HCT116 (cell line): ENCODE measurements at regions not wholly inside any gene's neighbourhood (a gene's known extent, or its start where the extent isn't known, plus 50 kb on each side); places are given as distances from the start of the nearest gene placed in this dataset.

Experiments
- ATAC-seq: fragments of 200-7000 bp; cut with Tn5 transposase; 2 replicates; pipeline ENCODE4 v1.9.1; 2020; ENCODE audit warnings: mild to moderate bottlenecking, moderate library complexity
- BruUV-seq: library from RNA; stranded (reverse); fragments of 400-500 nt; replicated peaks from 2 replicates; lab custom pipeline; 2021; lab: Mats Ljungman, UMichigan
- CTCF ChIA-PET: fragments of 300-600 bp; sonication (Branson Sonifier 250); formaldehyde crosslinking; loops from one replicate; lab custom pipeline; 2021; ENCODE audit warnings: antibody characterized with exemption; lab: Charles Lee
- POLR2A ChIA-PET: fragments of 300-600, 350-600 bp; sonication (Branson Sonifier 250); formaldehyde crosslinking; loops from one replicate; lab custom pipeline; 2021; ENCODE audit warnings: antibody characterized with exemption; lab: Charles Lee
- RAD21 ChIA-PET, 2 experiments: fragments of 300-600 bp; sonication (Branson Sonifier 250); formaldehyde crosslinking; loops; one replicate each; lab custom pipeline; 2023; ENCODE audit warnings: low total read pairs in 2 of 2; ENCODE audit not compliant: uncharacterized antibody in 2 of 2, unreplicated experiment in 2 of 2, low non-redundant PET in 1 of 2; lab: Charles Lee
- DNase-seq: peaks from one replicate; pipeline ENCODE4 v3.0.0-alpha.2; 2010; ENCODE audit warnings: low read depth, low spot score
- H2AFZ ChIP-seq: fragments of 200-600 bp; shearing (Covaris generic), sonication (generic); 2 replicates; pipeline ENCODE4 v1.6.1; 2017; ENCODE audit warnings: low read depth, mixed run types, mixed read lengths, antibody characterized with exemption, low read length; ENCODE audit not compliant: poor library complexity, severe bottlenecking
- H3K27ac ChIP-seq: 2 replicates; pipeline ENCODE4 v1.5.1; 2012; ENCODE audit warnings: low read depth, low read length
- H3K27me3 ChIP-seq: fragments of 200-600 bp; sonication (generic); 2 replicates; pipeline ENCODE4 v1.6.1; 2016; ENCODE audit warnings: mixed run types, low read length, mixed read lengths; ENCODE audit not compliant: insufficient read depth
- H3K36me3 ChIP-seq, 2 experiments: fragments of 200-500 bp in 1 of 2; fragments of 200-600 bp in 1 of 2; sonication (Bioruptor generic) in 1 of 2; sonication (generic) in 1 of 2; 2 replicates each; pipeline versions ENCODE4 v1.5.1 to v1.6.1; 2014 to 2016; ENCODE audit warnings: low read length in 2 of 2, inconsistent platforms in 1 of 2, mixed read lengths in 1 of 2, mixed run types in 1 of 2; ENCODE audit not compliant: insufficient read depth in 2 of 2, control insufficient read depth in 1 of 2
- H3K4me1 ChIP-seq, 2 experiments: fragments of 200-600 bp in 1 of 2; sonication (generic) in 1 of 2; 2 replicates each; pipeline versions ENCODE4 v1.5.1 to v1.6.1; 2012 to 2017; ENCODE audit warnings: low read length in 2 of 2, inconsistent platforms in 1 of 2, mild to moderate bottlenecking in 1 of 2, mixed read lengths in 1 of 2, mixed run types in 1 of 2, moderate library complexity in 1 of 2; ENCODE audit not compliant: insufficient read depth in 2 of 2, control insufficient read depth in 1 of 2
- H3K4me2 ChIP-seq: fragments of 200-600 bp; sonication (generic); 2 replicates; pipeline ENCODE4 v1.6.1; 2017; ENCODE audit warnings: mixed run types, low read length, mixed read lengths
- H3K4me3 ChIP-seq, 2 experiments: fragments of 200-600 bp in 1 of 2; sonication (generic) in 1 of 2; replicated peaks in 1 of 2; 2 replicates each; pipeline ENCODE4 v1.5.1; 2011 to 2016; ENCODE audit warnings: low read length in 2 of 2, control low read depth in 1 of 2, low read depth in 1 of 2, mild to moderate bottlenecking in 1 of 2, mixed read lengths in 1 of 2, mixed run types in 1 of 2
- H3K79me2 ChIP-seq: fragments of 200-600 bp; sonication (generic); 2 replicates; pipeline ENCODE4 v1.6.1; 2017; ENCODE audit warnings: mild to moderate bottlenecking, mixed run types, low read length, moderate library complexity, mixed read lengths; ENCODE audit not compliant: insufficient read depth
- H3K9ac ChIP-seq: fragments of 200-600 bp; sonication (generic); 2 replicates; pipeline ENCODE4 v1.6.1; 2016; ENCODE audit warnings: low read length, mixed read lengths
- H3K9me2 ChIP-seq: fragments of 200-600 bp; sonication (generic), shearing (Covaris generic); 2 replicates; pipeline ENCODE4 v1.6.1; 2017; ENCODE audit warnings: mixed run types, mild to moderate bottlenecking, moderate library complexity; ENCODE audit not compliant: insufficient read depth
- H3K9me3 ChIP-seq, 2 experiments: fragments of 200-500 bp in 1 of 2; fragments of 200-600 bp in 1 of 2; sonication (Bioruptor generic) in 1 of 2; sonication (generic) in 1 of 2; 2 replicates each; pipeline ENCODE4 v1.6.1; 2014 to 2017; ENCODE audit warnings: low read length in 2 of 2, mixed read lengths in 2 of 2, inconsistent platforms in 1 of 2, low read depth in 1 of 2, mild to moderate bottlenecking in 1 of 2, mixed run types in 1 of 2, moderate library complexity in 1 of 2; ENCODE audit not compliant: control insufficient read depth in 1 of 2, insufficient read depth in 1 of 2
- H4K20me1 ChIP-seq: fragments of 200-600 bp; sonication (generic), shearing (Covaris generic); 2 replicates; pipeline ENCODE4 v1.6.1; 2017; ENCODE audit warnings: mixed run types, mild to moderate bottlenecking, moderate library complexity; ENCODE audit not compliant: insufficient read depth
- CBX3 ChIP-seq: IDR thresholded peaks from 2 replicates; pipeline ENCODE4 v1.6.1; 2012; ENCODE audit warnings: low read depth
- ELF1 ChIP-seq: IDR thresholded peaks from 2 replicates; pipeline ENCODE4 v1.6.1; 2012; ENCODE audit warnings: low read depth, borderline replicate concordance
- EZH2 ChIP-seq: fragments of 200-600 bp; sonication (generic); IDR thresholded peaks from 2 replicates; pipeline ENCODE4 v1.6.1; 2017; ENCODE audit warnings: antibody characterized with exemption, mixed run types
- EZH2phosphoT487 ChIP-seq: fragments of 200-600 bp; IDR thresholded peaks from 2 replicates; pipeline ENCODE4 v1.6.1; 2018; ENCODE audit warnings: antibody characterized with exemption, borderline replicate concordance
- POLR2A ChIP-seq: IDR thresholded peaks from 2 replicates; pipeline ENCODE4 v1.7.0; 2011; ENCODE audit warnings: borderline replicate concordance; ENCODE audit not compliant: insufficient read depth, insufficient read length; ENCODE audit errors: extremely low read depth
- RAD21 ChIP-seq: IDR thresholded peaks from 2 replicates; pipeline ENCODE4 v1.6.1; 2012; ENCODE audit warnings: low read depth, mild to moderate bottlenecking
- SIN3A ChIP-seq: IDR thresholded peaks from 2 replicates; pipeline ENCODE4 v1.6.1; 2012; ENCODE audit warnings: low read depth
- SP1 ChIP-seq: IDR thresholded peaks from 2 replicates; pipeline ENCODE4 v1.6.1; 2012; ENCODE audit warnings: low read depth
- SRF ChIP-seq: IDR thresholded peaks from 2 replicates; pipeline ENCODE4 v1.6.1; 2012; ENCODE audit warnings: low read depth
- YY1 ChIP-seq: IDR thresholded peaks from 2 replicates; pipeline ENCODE4 v1.6.1; 2011; ENCODE audit warnings: low read length, low read depth, moderate library complexity, mild to moderate bottlenecking; ENCODE audit not compliant: insufficient replicate concordance; ENCODE audit errors: extremely low read depth
- intact Hi-C: fragments of 100-400 bp; cut with micrococcal nuclease; formaldehyde crosslinking; loops from 2 replicates; pipeline ENCODE4 v1.10.0; 2022
- TF ChIP-seq, protein P1 (sequence below): IDR thresholded peaks from 2 replicates; pipeline ENCODE4 v1.6.1; 2012
- TF ChIP-seq, protein P2 (sequence below): IDR thresholded peaks from 2 replicates; pipeline ENCODE4 v1.6.1; 2012
- TF ChIP-seq, protein P3 (sequence below): IDR thresholded peaks from 2 replicates; pipeline ENCODE4 v1.6.1; 2012; ENCODE audit warnings: low read depth

DNA sequence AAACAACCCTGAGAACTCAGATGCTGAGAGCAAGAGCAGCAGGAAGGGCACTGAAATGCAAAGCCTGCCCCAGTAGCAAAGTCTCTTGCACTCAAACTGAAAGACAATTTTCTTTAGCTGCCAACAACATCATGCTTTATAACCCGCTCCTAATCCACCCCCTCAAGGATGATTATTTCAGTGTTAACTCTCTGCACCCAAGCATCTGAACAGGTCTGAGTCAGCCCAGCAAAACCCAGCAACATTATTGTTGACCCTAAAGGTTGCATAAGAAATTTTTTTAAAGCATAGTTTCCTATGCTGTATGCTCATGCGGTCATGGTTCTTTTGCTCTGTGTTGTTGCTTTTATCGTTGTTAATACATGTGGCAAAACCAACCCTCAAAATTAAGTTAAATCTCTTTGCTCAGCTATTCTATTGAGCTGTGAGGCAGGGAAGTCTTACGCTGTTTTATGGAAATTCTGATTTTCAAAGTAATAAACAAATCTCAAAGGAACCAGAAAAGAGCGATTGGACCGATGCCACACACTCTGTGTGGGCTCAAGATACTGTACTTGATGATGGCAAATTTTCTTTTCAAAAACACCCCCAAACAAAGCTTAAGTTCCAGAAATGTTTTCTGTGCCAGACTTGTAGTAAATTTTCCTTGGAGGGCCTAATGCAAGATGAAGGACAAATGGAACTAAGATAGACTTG lies 440.6 kb upstream of the MPDZ start (continued):
- TF ChIP-seq YY1, result no peak
- TF ChIP-seq RAD21, result no peak
- no peak for TF ChIP-seq EZH2
- TF ChIP-seq, protein P1, sequence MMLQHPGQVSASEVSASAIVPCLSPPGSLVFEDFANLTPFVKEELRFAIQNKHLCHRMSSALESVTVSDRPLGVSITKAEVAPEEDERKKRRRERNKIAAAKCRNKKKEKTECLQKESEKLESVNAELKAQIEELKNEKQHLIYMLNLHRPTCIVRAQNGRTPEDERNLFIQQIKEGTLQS, result no peak
- TF ChIP-seq SIN3A, result no peak

DNA sequence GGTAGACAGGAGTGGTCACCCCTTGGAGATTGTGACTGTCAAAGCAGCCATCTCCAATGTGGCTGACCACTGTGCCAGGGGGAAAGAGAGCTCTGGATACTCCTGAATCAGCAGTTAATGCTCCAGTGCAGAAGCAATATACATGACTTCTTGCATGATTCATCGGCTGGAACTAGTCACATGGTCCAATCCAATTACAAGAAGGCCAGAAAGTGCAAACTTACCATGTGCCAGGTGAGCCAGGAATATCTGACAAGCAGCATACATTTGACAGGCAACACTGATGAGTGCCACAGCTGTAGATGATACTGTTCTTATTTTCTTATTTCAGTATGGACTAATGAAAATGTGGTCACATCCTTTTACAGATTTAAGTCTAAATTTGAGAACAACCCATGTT lies 440.0 kb upstream of the MPDZ start:
- Histone ChIP-seq H2AFZ (no peak overlapping the region), H3K36me3 (no peaks in the 10 kb centered on the region), H4K20me1 (no peaks in the 10 kb centered on the region), H3K4me3 (no peak overlapping the region), H3K9ac (no peak overlapping the region), H3K9me2 (no peaks in the 10 kb centered on the region), H3K27me3 (no peaks in the 10 kb centered on the region), H3K79me2 (no peaks in the 10 kb centered on the region), H3K27ac (no peak overlapping the region), H3K4me1 (no peaks in the 10 kb centered on the region), H3K4me2 (no peak overlapping the region)
- intact Hi-C loops, result no loop called here
- ATAC-seq, result no peak
- no TSS peak for BruUV-seq
- POLR2A ChIA-PET, result no interaction called here
- CTCF ChIA-PET, result no interaction called here
- no peak for DNase-seq
- TF ChIP-seq ELF1 (no peak), SRF (no peak), POLR2A (no peak), YY1 (no peak), CBX3 (no peak), EZH2 (no peak), SP1 (no peak), EZH2phosphoT487 (no peak)
- TF ChIP-seq, protein P1, result no peak
- TF ChIP-seq, protein P2, sequence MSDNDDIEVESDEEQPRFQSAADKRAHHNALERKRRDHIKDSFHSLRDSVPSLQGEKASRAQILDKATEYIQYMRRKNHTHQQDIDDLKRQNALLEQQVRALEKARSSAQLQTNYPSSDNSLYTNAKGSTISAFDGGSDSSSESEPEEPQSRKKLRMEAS, result no peak
- TF ChIP-seq, protein P3, sequence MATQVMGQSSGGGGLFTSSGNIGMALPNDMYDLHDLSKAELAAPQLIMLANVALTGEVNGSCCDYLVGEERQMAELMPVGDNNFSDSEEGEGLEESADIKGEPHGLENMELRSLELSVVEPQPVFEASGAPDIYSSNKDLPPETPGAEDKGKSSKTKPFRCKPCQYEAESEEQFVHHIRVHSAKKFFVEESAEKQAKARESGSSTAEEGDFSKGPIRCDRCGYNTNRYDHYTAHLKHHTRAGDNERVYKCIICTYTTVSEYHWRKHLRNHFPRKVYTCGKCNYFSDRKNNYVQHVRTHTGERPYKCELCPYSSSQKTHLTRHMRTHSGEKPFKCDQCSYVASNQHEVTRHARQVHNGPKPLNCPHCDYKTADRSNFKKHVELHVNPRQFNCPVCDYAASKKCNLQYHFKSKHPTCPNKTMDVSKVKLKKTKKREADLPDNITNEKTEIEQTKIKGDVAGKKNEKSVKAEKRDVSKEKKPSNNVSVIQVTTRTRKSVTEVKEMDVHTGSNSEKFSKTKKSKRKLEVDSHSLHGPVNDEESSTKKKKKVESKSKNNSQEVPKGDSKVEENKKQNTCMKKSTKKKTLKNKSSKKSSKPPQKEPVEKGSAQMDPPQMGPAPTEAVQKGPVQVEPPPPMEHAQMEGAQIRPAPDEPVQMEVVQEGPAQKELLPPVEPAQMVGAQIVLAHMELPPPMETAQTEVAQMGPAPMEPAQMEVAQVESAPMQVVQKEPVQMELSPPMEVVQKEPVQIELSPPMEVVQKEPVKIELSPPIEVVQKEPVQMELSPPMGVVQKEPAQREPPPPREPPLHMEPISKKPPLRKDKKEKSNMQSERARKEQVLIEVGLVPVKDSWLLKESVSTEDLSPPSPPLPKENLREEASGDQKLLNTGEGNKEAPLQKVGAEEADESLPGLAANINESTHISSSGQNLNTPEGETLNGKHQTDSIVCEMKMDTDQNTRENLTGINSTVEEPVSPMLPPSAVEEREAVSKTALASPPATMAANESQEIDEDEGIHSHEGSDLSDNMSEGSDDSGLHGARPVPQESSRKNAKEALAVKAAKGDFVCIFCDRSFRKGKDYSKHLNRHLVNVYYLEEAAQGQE, result no peak
- TF ChIP-seq, all 23 proteins: peak for 0
- no peaks in the 10 kb centered on the region; a peak in 1 of 4 replicates for H3K9me3 ChIP-seq
- RAD21 ChIA-PET, result no interaction called here
